Cardiac muscle cell (in vitro differentiated cells and primary cell): ENCODE measurements at regions not wholly inside any gene's neighbourhood (a gene's known extent, or its start where the extent isn't known, plus 50 kb on each side); places are given as distances from the start of the nearest gene placed in this dataset.

Experiments
- DNase-seq, 2 donors: peaks; one replicate each; pipeline versions ENCODE4 v3.0.0 to v3.0.0-alpha.2; 2010 to 2017; ENCODE audit warnings: low read depth in 1 of 2, low spot score in 1 of 2
- H3K27ac ChIP-seq: fragments of 200-600 bp; sonication (generic); 2 replicates; pipeline ENCODE4 v1.5.1; 2016
- H3K27me3 ChIP-seq: fragments of 200-600 bp; sonication (generic); 2 replicates; pipeline ENCODE4 v1.6.0; 2016; ENCODE audit warnings: control low read depth
- H3K36me3 ChIP-seq: fragments of 200-600 bp; sonication (generic); 2 replicates; pipeline ENCODE4 v1.5.1; 2016; ENCODE audit warnings: control low read depth
- H3K4me1 ChIP-seq: fragments of 200-600 bp; sonication (generic); 2 replicates; pipeline ENCODE4 v1.8.1; 2017; ENCODE audit warnings: low read depth, mild to moderate bottlenecking, mixed run types
- H3K4me3 ChIP-seq: fragments of 200-600 bp; sonication (generic); 2 replicates; pipeline ENCODE4 v1.5.1; 2016; ENCODE audit warnings: mild to moderate bottlenecking
- H3K9me3 ChIP-seq: fragments of 200-600 bp; sonication (generic); 2 replicates; pipeline ENCODE4 v1.5.1; 2017; ENCODE audit warnings: low read depth, mild to moderate bottlenecking, control low read depth
- CTCF ChIP-seq: IDR thresholded peaks from 2 replicates; pipeline ENCODE4 v1.5.1; 2012; ENCODE audit warnings: low read depth, mild to moderate bottlenecking, low read length

- Histone ChIP-seq H3K9me3 (no peaks in the 10 kb centered on the region), H3K4me1 (peaks cover 11% of the 10 kb centered on the region), H3K27ac (no peak overlapping the region), H3K4me3 (no peak overlapping the region), H3K27me3 (no peaks in the 10 kb centered on the region), H3K36me3 (no peaks in the 10 kb centered on the region)
- peak; percentile 44 to 64 for DNase-seq
- peak; percentile 53 for TF ChIP-seq CTCF
These were observed 63.8 kb upstream of the TAPT1 start for GRCh38 chr4:16289897-16290554.

GRCh38 chr4:16284050-16284449 lies 57.8 kb upstream of the TAPT1 start:
- no peak for TF ChIP-seq CTCF
- no peak for DNase-seq
- Histone ChIP-seq H3K27ac (no peak overlapping the region), H3K4me3 (no peak overlapping the region), H3K4me1 (no peaks in the 10 kb centered on the region), H3K36me3 (no peaks in the 10 kb centered on the region), H3K27me3 (no peaks in the 10 kb centered on the region), H3K9me3 (no peaks in the 10 kb centered on the region)

GRCh38 chr4:16278178-16278577 lies 51.9 kb upstream of the TAPT1 start:
- no peaks in the 10 kb centered on the region for H3K4me1 ChIP-seq
- peak; percentile 16 for TF ChIP-seq CTCF
- no peaks in the 10 kb centered on the region for H3K36me3 ChIP-seq
- no peak overlapping the region for H3K27ac ChIP-seq
- no peaks in the 10 kb centered on the region for H3K9me3 ChIP-seq
- no peak for DNase-seq
- no peaks in the 10 kb centered on the region for H3K27me3 ChIP-seq
- H3K4me3 ChIP-seq, result no peak overlapping the region
